ENCODE measurements at regions not wholly inside any gene's neighbourhood (a gene's known extent, or its start where the extent isn't known, plus 50 kb on each side); places are given as distances from the start of the nearest gene placed in this dataset.

- TF ChIP-seq EZH2 (IDR thresholded peaks at IDR 0.05; ENCODE audit: borderline replicate concordance, low read length) (no peak), CTCF (IDR thresholded peaks at IDR 0.05; ENCODE audit: low read length) (no peak)
Observed at GRCh38 chr4:124873361-124874171, 161.0 kb upstream of the ANKRD50 start.

Data from OCI-LY1 (cell line).